ENCODE measurements at regions not wholly inside any gene's neighbourhood (a gene's known extent, or its start where the extent isn't known, plus 50 kb on each side); places are given as distances from the start of the nearest gene placed in this dataset.
"Not testable (repeated sequence)": the region's sequence is repeated elsewhere in the genome, so short reads cannot be mapped to it uniquely, and the experiment has no call there.

DNA sequence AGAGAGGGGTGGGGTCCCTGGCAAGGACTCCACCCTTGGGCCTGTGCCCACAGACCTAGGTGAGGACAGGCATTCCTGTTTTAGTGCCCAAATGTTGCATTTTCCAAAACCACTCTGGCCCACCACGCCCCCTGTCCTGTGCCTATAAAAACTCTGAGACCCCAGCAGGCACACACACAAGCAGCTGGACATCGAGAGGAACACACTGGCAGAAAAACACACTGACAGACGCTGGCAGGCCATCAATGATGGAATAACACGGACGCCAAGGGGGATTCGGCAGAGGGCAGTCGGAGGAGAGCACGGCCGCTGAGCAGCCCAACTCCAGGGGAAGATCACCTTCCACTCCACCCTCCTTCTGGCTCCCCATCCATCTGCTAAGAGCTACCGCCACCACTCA, 386.9 kb upstream of the AUTS2 start:
- DNase-seq (ENCODE audit: insufficient read length, low spot score) (no peak), FAIRE-seq (no peak)
- TF ChIP-seq POLR2A (IDR thresholded peaks at IDR 0.05; ENCODE audit: low read depth, low read length), result no peak

GRCh38 chr7:69211739-69212138, 386.5 kb upstream of the AUTS2 start:
- FAIRE-seq (no peak), DNase-seq (ENCODE audit: insufficient read length, low spot score) (no peak)
- TF ChIP-seq POLR2A (IDR thresholded peaks at IDR 0.05; ENCODE audit: low read depth, low read length), result no peak

- TF ChIP-seq POLR2A (IDR thresholded peaks at IDR 0.05; ENCODE audit: low read depth, low read length), result no peak
- DNase-seq (ENCODE audit: insufficient read length, low spot score) (no peak), FAIRE-seq (no peak)
Observed at GRCh38 chr7:69213878-69214277, 384.4 kb upstream of the AUTS2 start.

GRCh38 chr7:69215516-69215915, 382.8 kb upstream of the AUTS2 start:
- not testable (repeated sequence) for FAIRE-seq; DNase-seq (ENCODE audit: insufficient read length, low spot score)

DNA sequence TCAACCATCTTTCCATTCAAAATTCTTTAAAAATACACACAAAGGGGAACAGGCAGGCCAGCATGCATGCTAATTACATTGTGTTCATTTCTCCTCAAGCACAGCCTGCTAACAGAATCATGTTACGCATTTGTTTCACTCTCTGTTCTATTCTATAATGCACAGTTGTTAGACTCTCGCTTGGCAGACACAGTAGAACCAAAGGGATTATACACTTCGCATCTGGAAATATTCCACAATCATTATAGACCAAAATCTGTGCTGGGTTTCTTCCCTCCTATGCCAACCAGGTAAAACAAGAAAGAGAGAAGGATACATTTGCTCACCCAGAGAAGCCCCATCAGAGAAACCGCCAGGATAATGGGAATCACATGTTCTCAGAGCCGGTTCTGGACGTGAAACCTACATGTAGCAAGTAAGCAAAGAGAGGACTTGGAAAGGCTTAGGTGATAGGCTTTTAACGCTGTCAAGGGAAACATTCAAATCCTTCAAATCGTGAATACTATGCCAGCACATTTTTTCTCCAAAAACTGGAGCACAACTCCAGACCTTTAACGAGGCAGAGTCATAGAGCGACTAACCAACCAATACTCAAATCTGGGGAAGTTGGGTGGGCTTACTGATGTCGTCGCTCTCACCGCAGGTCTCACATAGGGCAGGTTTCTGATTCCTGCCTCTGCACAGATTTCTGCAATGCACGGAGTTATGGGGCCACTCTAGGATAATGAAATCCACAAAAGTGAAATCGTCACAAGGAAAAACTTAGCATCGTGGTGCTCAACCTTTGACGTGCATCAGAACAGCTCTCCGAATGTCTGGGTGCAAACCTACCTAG, 380.5 kb upstream of the AUTS2 start:
- DNase-seq (ENCODE audit: insufficient read length, low spot score) (no peak), FAIRE-seq (no peak)
- no peak for TF ChIP-seq POLR2A (IDR thresholded peaks at IDR 0.05; ENCODE audit: low read depth, low read length)

DNA sequence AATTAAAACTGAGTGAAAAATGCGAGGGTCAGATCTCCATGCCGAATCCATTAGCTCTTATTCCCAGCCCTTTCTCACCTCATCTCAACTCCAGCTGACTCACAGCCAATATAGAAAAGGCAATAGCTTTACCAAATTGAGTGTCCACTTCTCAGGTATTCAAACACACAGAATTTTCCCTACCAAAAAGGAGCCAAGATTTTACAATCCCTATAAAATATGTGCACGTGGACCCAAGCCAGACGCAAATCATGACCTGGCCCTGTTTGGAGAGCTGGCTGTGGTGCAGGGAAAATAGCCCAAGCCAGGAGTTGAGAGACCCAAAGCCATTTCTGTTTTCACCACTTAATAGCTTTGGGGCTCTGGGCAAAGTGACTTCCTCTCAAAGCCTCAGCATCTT, 379.7 kb upstream of the AUTS2 start:
- DNase-seq (ENCODE audit: insufficient read length, low spot score) (no peak), FAIRE-seq (no peak)
- TF ChIP-seq POLR2A (IDR thresholded peaks at IDR 0.05; ENCODE audit: low read depth, low read length), result no peak

GRCh38 chr7:69219381-69219780, 378.9 kb upstream of the AUTS2 start:
- TF ChIP-seq POLR2A (IDR thresholded peaks at IDR 0.05; ENCODE audit: low read depth, low read length), result no peak
- DNase-seq (ENCODE audit: insufficient read length, low spot score), result no peak
- FAIRE-seq, result no peak

DNA sequence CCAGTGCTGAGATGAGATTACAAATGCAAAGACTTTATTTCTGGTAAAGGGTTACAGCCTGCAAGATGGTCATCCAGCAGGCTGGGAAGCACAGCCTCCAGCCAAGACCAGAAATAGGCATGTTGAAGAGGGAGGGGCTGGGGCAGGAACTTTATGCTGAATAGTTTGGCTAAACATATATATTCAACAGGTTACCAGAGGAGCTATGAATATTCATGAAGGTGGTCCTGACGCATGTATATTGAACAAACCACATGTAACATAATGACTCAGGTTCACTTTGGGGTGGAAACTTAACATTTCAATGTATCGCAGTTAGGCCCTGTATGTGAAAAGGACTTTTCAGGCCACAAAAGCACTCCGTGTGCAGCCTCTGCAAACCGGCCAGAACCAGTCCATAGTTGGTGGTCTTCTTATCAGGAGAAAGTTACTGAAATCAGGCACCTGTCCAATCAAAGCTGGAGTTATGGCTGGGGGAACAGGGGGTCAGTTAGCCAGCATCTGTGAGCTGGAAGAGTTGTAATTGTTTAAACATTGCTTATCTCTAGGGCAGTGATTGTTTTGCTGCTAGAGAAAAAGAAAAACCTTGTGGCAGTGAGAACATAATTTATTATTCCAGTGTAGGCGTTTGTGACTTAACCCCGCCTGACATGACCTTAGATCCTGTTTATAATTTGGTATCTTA, 372.9 kb upstream of the AUTS2 start:
- DNase-seq (ENCODE audit: insufficient read length, low spot score), result no peak
- no peak for TF ChIP-seq POLR2A (IDR thresholded peaks at IDR 0.05; ENCODE audit: low read depth, low read length)

GRCh38 chr7:69228212-69228811, 370.0 kb upstream of the AUTS2 start:
- no peak for TF ChIP-seq POLR2A (IDR thresholded peaks at IDR 0.05; ENCODE audit: low read depth, low read length)
- DNase-seq (ENCODE audit: insufficient read length, low spot score), result no peak
- FAIRE-seq, result no peak

More for the DNA sequence above, 372.9 kb upstream of the AUTS2 start:
- FAIRE-seq, result no peak

DNA sequence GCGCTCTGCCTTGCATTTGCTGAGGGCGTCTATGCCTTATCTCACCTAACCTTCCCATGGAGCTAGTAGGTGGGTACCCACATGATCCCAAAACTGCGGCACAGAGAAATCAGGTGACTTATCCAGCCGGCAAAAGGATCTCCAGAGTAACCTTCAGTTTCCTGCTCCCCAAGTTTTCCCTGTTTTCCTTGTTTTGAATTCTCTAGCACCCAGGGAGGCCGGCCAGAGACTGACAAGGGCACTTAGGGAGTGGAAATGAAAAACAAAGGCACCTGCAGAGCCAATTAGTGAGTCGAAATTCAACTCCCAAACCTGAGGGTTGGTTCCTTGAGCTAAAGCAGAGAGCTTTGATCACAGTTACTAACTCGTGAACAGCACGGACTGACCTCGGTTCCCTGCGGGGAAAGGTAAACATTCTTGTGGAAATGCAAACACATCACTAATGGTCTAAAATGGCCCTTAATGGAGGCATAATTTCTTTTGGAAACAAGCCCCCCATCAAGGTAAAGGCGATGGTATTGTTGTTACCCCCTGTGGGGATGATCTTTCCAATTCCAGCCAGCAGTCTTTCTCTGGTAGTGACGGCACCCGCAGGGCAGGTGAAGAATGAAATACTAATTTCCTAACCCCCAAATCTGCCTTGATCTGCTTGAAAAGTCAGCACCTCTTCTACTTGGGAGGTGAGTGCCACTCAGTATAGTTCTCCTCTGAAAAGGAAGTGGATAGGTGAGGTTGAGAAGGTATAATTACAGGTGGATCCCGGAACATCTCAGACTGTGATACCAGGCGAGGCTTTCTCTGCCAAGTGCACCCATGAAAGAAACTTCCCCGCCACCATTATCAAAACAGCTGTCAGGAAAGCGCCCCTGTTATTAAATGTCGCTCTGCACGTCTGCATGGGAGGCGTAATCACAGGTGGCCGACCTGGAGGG, 365.6 kb upstream of the AUTS2 start:
- TF ChIP-seq POLR2A (IDR thresholded peaks at IDR 0.05; ENCODE audit: low read depth, low read length), result no peak
- FAIRE-seq (no peak), DNase-seq (ENCODE audit: insufficient read length, low spot score) (no peak)

- DNase-seq (ENCODE audit: insufficient read length, low spot score) (no peak), FAIRE-seq (no peak)
- TF ChIP-seq POLR2A (IDR thresholded peaks at IDR 0.05; ENCODE audit: low read depth, low read length), result no peak
Observed at GRCh38 chr7:69237541-69237940, 360.7 kb upstream of the AUTS2 start.

- DNase-seq (ENCODE audit: insufficient read length, low spot score) (no peak), FAIRE-seq (no peak)
- TF ChIP-seq POLR2A (IDR thresholded peaks at IDR 0.05; ENCODE audit: low read depth, low read length), result no peak
Observed at GRCh38 chr7:69243016-69243415, 355.3 kb upstream of the AUTS2 start.

- no peak for TF ChIP-seq POLR2A (IDR thresholded peaks at IDR 0.05; ENCODE audit: low read depth, low read length)
- FAIRE-seq, result no peak
- DNase-seq (ENCODE audit: insufficient read length, low spot score), result no peak
Observed at GRCh38 chr7:69244701-69245100, 353.6 kb upstream of the AUTS2 start.

DNA sequence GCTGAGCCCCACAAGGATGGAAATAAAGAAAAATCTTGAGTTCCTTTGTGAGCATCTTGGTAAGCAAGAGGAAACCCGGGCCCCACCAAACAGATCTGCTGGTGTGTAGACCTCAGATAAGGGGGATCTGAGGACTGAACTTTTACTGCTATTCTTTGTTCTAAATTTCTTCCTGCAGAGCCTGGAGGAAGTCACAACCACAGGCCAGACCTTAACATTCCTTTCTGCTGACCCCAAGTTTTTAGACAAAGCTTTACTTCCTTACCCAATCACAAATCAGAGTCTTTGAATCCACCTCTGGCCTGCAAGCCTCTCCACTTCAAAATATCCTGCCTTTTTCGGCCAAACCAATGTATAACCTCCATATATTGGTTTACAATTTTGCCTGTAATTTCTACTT, 352.6 kb upstream of the AUTS2 start:
- DNase-seq (ENCODE audit: insufficient read length, low spot score), result no peak
- TF ChIP-seq POLR2A (IDR thresholded peaks at IDR 0.05; ENCODE audit: low read depth, low read length), result no peak
- no peak for FAIRE-seq

All from H54 (cell line).